Activated naive CD8-positive, alpha-beta T cell (primary cell): ENCODE measurements at regions not wholly inside any gene's neighbourhood (a gene's known extent, or its start where the extent isn't known, plus 50 kb on each side); places are given as distances from the start of the nearest gene placed in this dataset.

Source experiments
- H3K27ac Mint-ChIP-seq: one replicate; pipeline ENCODE4 v1.8.0; 2021; ENCODE audit warnings: mixed read lengths
- H3K27me3 Mint-ChIP-seq: one replicate; pipeline ENCODE4 v1.8.0; 2021; ENCODE audit warnings: mixed read lengths
- H3K36me3 Mint-ChIP-seq: one replicate; pipeline ENCODE4 v1.8.0; 2021; ENCODE audit warnings: mixed read lengths
- H3K4me1 Mint-ChIP-seq: one replicate; pipeline ENCODE4 v1.8.0; 2021; ENCODE audit warnings: low read depth, mixed read lengths
- H3K4me3 Mint-ChIP-seq: one replicate; pipeline ENCODE4 v1.8.0; 2021; ENCODE audit warnings: mild to moderate bottlenecking, mixed read lengths
- H3K9me3 Mint-ChIP-seq: one replicate; pipeline ENCODE4 v1.8.0; 2021; ENCODE audit warnings: low read depth, mixed read lengths

- no peak overlapping the region for H3K27ac Mint-ChIP-seq
- H3K27me3 Mint-ChIP-seq = no peaks in the 10 kb centered on the region
- no peaks in the 10 kb centered on the region for H3K9me3 Mint-ChIP-seq
- H3K4me1 Mint-ChIP-seq = peaks cover 8% of the 10 kb centered on the region
- H3K4me3 Mint-ChIP-seq = no peak overlapping the region
- H3K36me3 Mint-ChIP-seq = no peaks in the 10 kb centered on the region
These were observed 1308.4 kb downstream of the SLITRK5 start for GRCh38 chr13:88979465-88980175.

GRCh38 chr13:89003656-89004055 lies 1332.5 kb downstream of the SLITRK5 start:
- Mint-ChIP-seq H3K27ac (no peak overlapping the region), H3K4me1 (no peaks in the 10 kb centered on the region), H3K36me3 (no peaks in the 10 kb centered on the region), H3K4me3 (no peak overlapping the region), H3K27me3 (no peaks in the 10 kb centered on the region), H3K9me3 (no peaks in the 10 kb centered on the region)

- no peak overlapping the region for H3K27ac Mint-ChIP-seq
- no peaks in the 10 kb centered on the region for H3K27me3 Mint-ChIP-seq
- peaks cover 3% of the 10 kb centered on the region for H3K9me3 Mint-ChIP-seq
- no peaks in the 10 kb centered on the region for H3K4me1 Mint-ChIP-seq
- no peak overlapping the region for H3K4me3 Mint-ChIP-seq
- H3K36me3 Mint-ChIP-seq = no peaks in the 10 kb centered on the region
These were observed 1340.4 kb downstream of the SLITRK5 start for GRCh38 chr13:89011615-89012014.

GRCh38 chr13:89027694-89028306 lies 1356.6 kb downstream of the SLITRK5 start:
- Mint-ChIP-seq H3K9me3 (peaks cover 14% of the 10 kb centered on the region), H3K4me3 (no peak overlapping the region), H3K27me3 (no peaks in the 10 kb centered on the region), H3K27ac (no peak overlapping the region), H3K36me3 (peaks cover 4% of the 10 kb centered on the region), H3K4me1 (peaks cover 18% of the 10 kb centered on the region)

GRCh38 chr13:89029062-89029461 lies 1357.9 kb downstream of the SLITRK5 start:
- H3K9me3 Mint-ChIP-seq = peaks cover 21% of the 10 kb centered on the region
- H3K27ac Mint-ChIP-seq = peak overlapping the region; percentile 76
- H3K4me1 Mint-ChIP-seq = peaks cover 18% of the 10 kb centered on the region
- H3K27me3 Mint-ChIP-seq = no peaks in the 10 kb centered on the region
- H3K4me3 Mint-ChIP-seq = no peak overlapping the region
- H3K36me3 Mint-ChIP-seq = peaks cover 7% of the 10 kb centered on the region

DNA sequence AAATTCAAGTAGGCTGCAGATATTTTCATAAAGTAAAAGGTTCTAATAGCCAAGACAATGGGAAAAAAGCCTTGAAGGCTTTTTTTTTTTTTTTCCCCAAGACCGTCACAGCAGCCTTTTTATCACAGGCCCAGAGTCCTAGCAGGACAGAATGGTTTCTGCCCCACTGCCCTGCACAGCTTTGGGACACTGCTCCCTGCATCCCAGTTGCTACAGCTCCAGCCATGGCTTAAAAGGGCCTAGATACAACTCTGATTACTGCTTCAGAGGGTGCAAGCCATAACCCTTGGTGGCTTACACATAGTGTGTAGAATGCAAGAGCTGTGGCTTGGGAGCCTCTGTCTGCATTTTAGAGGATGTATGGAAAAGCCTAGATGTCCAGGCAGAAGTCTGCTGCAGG lies 1362.8 kb downstream of the SLITRK5 start:
- H3K4me3 Mint-ChIP-seq = no peak overlapping the region
- H3K4me1 Mint-ChIP-seq = peaks cover 9% of the 10 kb centered on the region
- no peak overlapping the region for H3K27ac Mint-ChIP-seq
- no peaks in the 10 kb centered on the region for H3K27me3 Mint-ChIP-seq
- H3K9me3 Mint-ChIP-seq = peaks cover 10% of the 10 kb centered on the region
- peaks cover 3% of the 10 kb centered on the region for H3K36me3 Mint-ChIP-seq

DNA sequence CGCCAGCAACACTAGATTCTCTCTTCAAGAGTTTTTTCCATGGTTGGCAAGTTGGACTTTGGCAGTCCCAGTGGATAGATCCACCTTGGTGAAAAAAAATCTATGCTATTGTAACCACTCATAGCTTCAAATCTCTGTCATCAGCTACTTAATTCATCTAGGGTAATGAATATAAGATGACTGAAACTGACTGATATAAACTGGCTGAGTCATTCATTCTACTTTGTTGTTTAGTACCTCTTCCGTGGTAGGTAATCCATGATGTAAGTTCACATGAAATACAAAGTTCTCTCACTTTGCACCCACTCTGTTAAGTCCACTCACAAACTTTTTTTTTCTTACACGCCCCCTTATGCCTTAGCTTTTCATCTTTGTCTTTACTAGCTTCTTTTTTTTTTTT lies 1381.5 kb downstream of the SLITRK5 start:
- no peaks in the 10 kb centered on the region for H3K9me3 Mint-ChIP-seq
- no peaks in the 10 kb centered on the region for H3K27me3 Mint-ChIP-seq
- no peaks in the 10 kb centered on the region for H3K4me1 Mint-ChIP-seq
- no peak overlapping the region for H3K4me3 Mint-ChIP-seq
- no peak overlapping the region for H3K27ac Mint-ChIP-seq
- no peaks in the 10 kb centered on the region for H3K36me3 Mint-ChIP-seq

DNA sequence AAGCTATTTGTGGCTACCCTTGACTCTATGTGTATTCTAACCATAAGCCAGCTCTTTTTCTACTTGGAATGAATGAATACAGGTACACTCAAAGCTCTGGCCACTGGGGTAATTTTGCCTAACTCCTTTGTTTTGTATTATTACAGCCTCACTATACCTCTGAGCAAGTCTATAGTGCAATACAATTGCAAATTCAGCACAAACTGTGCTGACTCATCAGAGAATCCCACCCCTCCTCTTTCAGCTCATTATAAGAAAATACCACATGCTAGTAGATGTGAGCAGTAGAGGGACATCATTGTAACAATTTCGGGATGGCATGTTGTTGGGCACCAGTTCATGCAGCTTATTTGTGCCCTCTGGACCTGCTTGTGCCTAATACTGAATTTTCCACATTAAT lies 1382.2 kb downstream of the SLITRK5 start:
- Mint-ChIP-seq H3K9me3 (no peaks in the 10 kb centered on the region), H3K4me1 (no peaks in the 10 kb centered on the region), H3K36me3 (no peaks in the 10 kb centered on the region), H3K27ac (no peak overlapping the region), H3K27me3 (no peaks in the 10 kb centered on the region), H3K4me3 (no peak overlapping the region)

GRCh38 chr13:89057274-89057673 lies 1386.1 kb downstream of the SLITRK5 start:
- Mint-ChIP-seq H3K4me1 (no peaks in the 10 kb centered on the region), H3K27ac (no peak overlapping the region)

DNA sequence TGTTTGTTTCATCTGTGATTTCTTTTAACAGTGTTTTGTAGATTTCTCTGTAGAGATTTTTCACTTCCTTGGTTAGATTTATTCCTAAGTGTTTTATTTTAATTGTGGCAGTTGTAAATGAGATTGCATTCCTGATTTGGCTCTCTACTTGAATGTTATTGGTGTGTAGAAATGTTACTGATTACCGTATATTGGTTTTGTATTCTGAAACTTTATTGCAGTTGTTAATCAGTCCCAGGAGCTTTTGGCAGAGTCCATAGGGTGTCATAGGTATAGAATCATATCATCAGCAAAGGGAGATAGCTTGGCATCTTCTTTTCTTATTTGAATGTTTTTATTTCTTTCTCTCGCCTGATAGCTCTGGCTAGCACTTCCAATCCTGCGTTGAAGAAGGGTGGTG lies 1386.7 kb downstream of the SLITRK5 start:
- H3K27me3 Mint-ChIP-seq = no peaks in the 10 kb centered on the region
- no peak overlapping the region for H3K4me3 Mint-ChIP-seq
- peaks cover 6% of the 10 kb centered on the region for H3K9me3 Mint-ChIP-seq
- H3K27ac Mint-ChIP-seq = no peak overlapping the region
- no peaks in the 10 kb centered on the region for H3K36me3 Mint-ChIP-seq
- H3K4me1 Mint-ChIP-seq = no peaks in the 10 kb centered on the region

More at GRCh38 chr13:89057274-89057673, 1386.1 kb downstream of the SLITRK5 start:
- Mint-ChIP-seq H3K27me3 (no peaks in the 10 kb centered on the region), H3K9me3 (peaks cover 6% of the 10 kb centered on the region), H3K36me3 (no peaks in the 10 kb centered on the region), H3K4me3 (no peak overlapping the region)

DNA sequence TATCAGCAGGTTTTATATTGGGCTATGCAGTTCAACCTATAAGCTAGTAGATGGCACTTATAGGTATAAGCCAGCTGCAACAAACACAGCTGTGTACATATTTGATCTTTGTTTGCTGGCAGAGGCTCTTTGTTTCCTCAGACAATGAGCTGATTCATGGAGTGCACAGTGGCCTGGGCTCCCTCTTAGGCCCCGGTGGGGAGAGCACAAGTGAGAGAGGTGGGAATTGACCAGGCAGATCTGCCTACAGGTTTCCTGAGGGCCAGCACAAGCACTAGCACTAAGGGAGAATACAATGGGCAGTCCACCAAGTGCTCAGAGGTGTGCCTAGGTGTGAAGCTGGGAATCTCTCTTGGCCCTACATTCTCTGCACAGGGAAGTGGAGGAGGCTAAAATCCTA lies 1390.7 kb downstream of the SLITRK5 start:
- Mint-ChIP-seq H3K27ac (no peak overlapping the region), H3K4me3 (no peak overlapping the region), H3K4me1 (no peaks in the 10 kb centered on the region), H3K27me3 (no peaks in the 10 kb centered on the region), H3K9me3 (peaks cover 6% of the 10 kb centered on the region), H3K36me3 (no peaks in the 10 kb centered on the region)

DNA sequence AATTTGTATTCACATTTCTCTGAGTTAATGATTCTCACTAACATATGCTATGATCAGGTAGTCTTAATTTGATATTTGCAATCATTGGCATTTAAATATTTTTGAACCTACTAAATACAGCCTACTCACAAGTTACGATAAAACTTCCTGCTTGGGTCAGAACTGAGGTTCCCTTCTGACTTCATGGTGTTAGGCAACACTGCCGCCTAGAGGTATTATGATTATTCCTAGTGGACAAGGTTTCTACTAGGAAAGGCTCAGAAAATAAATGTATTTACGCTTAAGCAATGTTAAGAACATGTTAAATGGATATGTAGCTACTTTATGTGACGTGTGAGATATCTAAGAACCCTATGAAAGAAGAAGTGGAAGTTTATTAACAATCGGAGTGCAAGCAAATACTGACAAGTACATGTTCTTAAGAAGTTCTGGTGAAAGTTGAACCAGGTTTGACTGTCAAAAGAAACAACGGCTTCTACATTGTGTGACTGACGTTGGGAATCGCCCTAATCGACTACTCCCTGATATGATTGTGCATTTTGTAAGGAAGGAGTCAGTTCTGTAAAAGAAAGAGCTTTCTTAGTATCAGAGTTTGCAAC lies 1395.8 kb downstream of the SLITRK5 start:
- no peaks in the 10 kb centered on the region for H3K4me1 Mint-ChIP-seq
- no peak overlapping the region for H3K4me3 Mint-ChIP-seq
- no peaks in the 10 kb centered on the region for H3K9me3 Mint-ChIP-seq
- no peaks in the 10 kb centered on the region for H3K27me3 Mint-ChIP-seq
- no peaks in the 10 kb centered on the region for H3K36me3 Mint-ChIP-seq
- no peak overlapping the region for H3K27ac Mint-ChIP-seq

- Mint-ChIP-seq H3K36me3 (no peaks in the 10 kb centered on the region), H3K4me3 (no peak overlapping the region), H3K4me1 (no peaks in the 10 kb centered on the region), H3K9me3 (no peaks in the 10 kb centered on the region), H3K27me3 (no peaks in the 10 kb centered on the region), H3K27ac (no peak overlapping the region)
These were observed 1401.8 kb downstream of the SLITRK5 start for GRCh38 chr13:89072979-89073378.

GRCh38 chr13:89076622-89077021 lies 1405.5 kb downstream of the SLITRK5 start:
- Mint-ChIP-seq H3K27ac (no peak overlapping the region), H3K36me3 (no peaks in the 10 kb centered on the region)

GRCh38 chr13:89082623-89083022 lies 1411.5 kb downstream of the SLITRK5 start:
- H3K4me1 Mint-ChIP-seq = no peaks in the 10 kb centered on the region
- no peak overlapping the region for H3K27ac Mint-ChIP-seq
- no peaks in the 10 kb centered on the region for H3K27me3 Mint-ChIP-seq
- no peak overlapping the region for H3K4me3 Mint-ChIP-seq
- no peaks in the 10 kb centered on the region for H3K36me3 Mint-ChIP-seq
- no peaks in the 10 kb centered on the region for H3K9me3 Mint-ChIP-seq

More at GRCh38 chr13:89076622-89077021, 1405.5 kb downstream of the SLITRK5 start:
- Mint-ChIP-seq H3K9me3 (no peaks in the 10 kb centered on the region), H3K4me1 (no peaks in the 10 kb centered on the region), H3K4me3 (no peak overlapping the region), H3K27me3 (no peaks in the 10 kb centered on the region)
